HG03025 (cell line): ENCODE measurements at regions not wholly inside any gene's neighbourhood (a gene's known extent, or its start where the extent isn't known, plus 50 kb on each side); places are given as distances from the start of the nearest gene placed in this dataset.

Experiments
- ATAC-seq: cut with Tn5 transposase; IDR thresholded peaks from one replicate; pipeline ENCODE4 v1.9.1; 2021; ENCODE audit warnings: mild to moderate bottlenecking, moderate library complexity; ENCODE audit not compliant: unreplicated experiment, low FRiP score

GRCh38 chr14:87203346-87203745, 789.6 kb downstream of the GALC start:
- ATAC-seq, result no peak

DNA sequence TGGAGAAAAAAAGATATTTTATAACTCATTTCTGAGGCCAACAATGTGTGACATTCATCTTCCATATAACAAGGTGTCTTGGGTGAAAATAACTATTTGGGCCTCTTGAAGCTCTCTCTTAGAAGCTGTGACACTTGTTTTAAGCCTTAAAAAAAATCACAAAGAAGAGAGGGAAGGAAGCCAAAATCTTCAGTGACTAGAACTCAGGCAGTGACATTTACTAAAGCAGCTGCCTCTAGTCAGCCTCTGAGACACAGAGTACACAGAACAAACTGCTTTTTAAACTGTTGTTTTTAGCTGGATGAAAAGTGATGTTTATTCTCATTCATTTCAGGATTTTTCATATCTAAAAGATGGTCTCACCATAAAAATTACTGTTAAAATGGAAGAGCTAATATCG, 793.6 kb downstream of the GALC start:
- no peak for ATAC-seq

GRCh38 chr14:87196436-87196835, 796.5 kb downstream of the GALC start:
- ATAC-seq, result no peak

- ATAC-seq, result no peak
Observed at GRCh38 chr14:87187786-87188185, 805.2 kb downstream of the GALC start.

DNA sequence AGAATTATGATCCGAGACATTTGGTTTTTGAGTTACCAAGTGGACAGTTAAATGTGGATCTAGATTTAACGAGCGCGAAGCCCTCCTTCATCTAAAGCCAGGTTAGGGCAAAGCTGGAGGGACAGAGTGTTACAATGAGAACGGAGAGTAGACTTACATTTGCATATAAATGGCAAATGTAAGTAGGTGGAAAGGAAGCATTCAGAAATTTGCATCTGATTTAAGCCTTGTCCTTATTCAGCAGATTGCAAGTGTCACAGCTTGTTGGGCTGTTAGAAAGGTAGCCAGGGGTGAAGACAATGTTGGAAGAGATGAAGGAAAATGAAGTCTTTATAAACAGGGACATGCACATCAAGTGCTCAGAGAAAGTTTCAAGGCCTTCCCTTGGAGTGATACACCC, 806.2 kb downstream of the GALC start:
- ATAC-seq, result no peak

GRCh38 chr14:87185961-87186560, 806.9 kb downstream of the GALC start:
- no peak for ATAC-seq

GRCh38 chr14:87184180-87184579, 808.8 kb downstream of the GALC start:
- no peak for ATAC-seq

DNA sequence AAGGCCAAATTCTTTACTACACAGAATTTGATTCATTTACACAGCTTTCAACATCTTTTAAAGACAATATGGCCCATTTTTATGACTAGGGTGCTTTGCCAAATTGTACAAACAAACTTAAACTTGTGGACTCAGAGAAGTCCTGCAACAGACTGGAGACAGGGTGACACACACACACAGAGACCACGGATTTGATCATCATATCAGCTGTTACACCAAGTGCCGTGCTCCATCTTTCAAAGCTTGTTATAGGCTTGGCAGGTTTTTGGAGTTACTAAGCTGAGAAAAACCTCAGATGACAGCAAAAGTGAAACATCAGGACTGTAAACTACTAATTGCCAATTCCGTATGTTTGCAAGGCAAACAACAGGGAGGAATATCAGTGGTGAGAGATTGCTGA, 811.7 kb downstream of the GALC start:
- no peak for ATAC-seq

DNA sequence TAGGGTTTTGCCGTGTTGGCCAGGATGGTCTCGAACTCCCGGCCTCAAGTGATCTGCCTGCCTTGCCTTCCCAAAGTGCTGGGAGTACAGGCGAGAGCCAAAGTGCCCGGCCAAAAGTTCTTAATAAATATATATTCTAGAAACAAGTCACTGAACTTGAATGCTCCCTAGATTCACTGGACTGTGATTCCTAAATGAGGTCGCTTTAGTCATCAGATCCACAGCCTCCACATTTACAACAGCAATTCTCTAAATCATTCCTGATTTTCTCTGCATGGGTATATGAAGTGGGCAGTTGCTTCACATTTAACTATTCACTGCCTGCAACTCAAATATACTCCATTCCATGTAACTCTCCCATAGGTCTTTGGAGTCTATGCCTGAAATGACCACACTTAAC, 813.0 kb downstream of the GALC start:
- ATAC-seq, result no peak

DNA sequence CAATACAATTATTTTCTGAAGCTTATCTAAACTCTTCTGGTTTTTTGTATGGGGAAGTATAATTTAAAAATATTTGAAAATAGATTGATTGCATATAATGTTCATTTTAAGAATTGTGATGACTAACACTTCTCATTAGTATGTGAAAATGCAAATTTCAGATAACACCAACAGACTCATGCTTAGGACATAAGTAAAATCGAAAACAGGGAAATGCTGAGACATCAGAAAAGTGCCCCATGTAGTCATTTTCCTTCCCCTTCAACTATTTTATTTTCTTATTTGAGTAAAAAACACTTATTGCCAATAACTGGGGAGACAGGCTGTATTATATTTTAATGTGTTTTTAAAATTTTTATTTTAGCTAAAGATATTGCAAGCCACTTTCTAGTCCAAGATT, 814.7 kb downstream of the GALC start:
- ATAC-seq, result no peak

DNA sequence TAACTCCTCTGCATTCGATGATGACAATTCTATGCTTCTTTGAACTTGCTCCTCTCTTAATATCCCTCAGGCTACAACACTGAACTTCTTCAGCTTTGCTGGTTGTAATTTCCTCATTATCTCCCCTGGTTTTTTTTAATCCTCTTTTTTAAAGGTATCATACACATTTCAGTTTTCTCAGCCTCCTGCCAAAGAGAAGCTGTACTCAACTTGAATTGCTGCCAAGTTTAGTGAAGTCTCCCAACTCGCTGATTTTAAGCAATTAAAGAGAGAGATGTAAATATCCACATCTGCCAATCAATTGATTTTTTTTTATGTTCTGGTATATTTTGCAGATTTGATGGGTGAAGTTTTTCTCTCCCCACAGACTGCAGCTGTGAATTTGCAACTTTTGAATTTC, 817.8 kb downstream of the GALC start:
- ATAC-seq, result no peak

- ATAC-seq, result no peak
Observed at GRCh38 chr14:87171141-87171540, 821.8 kb downstream of the GALC start.

DNA sequence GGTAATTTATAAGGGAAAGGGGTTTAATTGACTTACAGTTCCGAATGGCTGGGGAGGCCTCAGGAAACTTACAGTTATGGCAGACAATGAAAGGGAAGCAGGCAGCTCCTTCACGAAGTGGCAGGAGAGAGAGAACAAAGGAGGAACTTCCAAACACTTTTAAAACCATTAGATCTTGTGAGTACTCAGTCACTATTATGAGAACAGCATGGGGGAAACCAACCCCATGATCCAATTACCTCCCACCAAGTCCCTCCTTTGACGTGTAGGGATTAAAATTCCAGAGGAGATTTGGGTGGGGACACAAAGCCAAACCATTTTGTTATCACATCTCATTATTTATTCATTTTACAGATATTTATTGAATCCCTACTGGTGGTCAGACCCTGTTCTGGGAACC, 822.8 kb downstream of the GALC start:
- ATAC-seq, result no peak

DNA sequence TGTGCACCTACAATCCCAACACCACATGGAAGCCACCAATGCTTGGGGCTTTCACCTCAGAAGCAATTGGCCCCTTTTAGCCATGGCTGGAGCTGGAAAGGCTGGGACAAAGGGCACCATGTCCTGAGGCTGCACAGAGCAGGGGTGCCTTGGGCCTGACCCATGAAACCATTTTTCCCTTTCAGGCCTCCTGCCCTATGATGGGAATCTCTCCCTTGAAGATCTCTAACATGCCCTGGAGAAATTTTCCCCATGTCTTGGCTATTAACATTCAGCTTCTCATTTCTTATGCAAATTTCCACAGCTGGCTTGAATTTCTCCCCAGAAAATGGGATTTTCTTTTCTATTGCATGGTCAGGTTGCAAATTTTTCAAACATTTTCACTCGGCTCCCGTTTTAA, 823.6 kb downstream of the GALC start:
- ATAC-seq, result no peak

GRCh38 chr14:87161502-87161901, 831.5 kb downstream of the GALC start:
- ATAC-seq, result no peak

DNA sequence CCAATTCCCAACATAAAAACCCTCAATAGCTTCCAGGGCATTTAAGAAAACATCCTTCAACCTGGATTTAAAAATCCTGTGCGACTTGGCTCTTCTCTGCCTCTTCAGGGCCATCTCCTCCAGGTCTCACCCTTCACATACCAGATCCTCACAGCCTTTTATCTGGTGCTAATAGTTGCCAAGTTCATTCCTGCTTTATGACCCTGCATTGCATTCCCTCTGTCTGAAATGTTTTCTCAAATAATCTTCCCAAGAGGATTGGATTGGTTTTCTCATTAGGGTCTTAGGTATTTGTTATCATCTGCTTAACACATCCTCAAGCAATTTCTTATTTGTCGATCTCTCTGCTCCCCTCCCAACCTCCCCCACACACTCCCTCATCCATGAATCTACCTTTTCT, 832.0 kb downstream of the GALC start:
- no peak for ATAC-seq

DNA sequence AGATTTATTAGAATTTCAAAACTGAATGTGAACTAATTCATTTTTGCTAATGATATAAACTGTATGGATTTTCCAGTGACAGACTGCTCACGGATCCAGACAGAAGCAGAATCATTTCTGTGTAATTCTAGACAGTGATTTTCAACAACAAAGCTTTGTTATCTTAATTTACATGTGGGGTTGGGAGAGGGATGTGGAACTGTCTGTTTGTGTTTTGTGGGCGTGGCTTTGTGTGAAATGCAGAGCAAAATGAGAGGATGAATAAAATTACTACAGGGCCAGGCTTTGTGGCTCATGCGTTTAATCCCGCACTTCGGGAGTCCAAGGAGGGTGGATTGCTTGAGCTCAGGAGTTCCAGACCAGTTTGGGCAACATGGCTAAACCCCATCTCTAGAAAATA, 834.7 kb downstream of the GALC start:
- ATAC-seq, result no peak

GRCh38 chr14:87156878-87157277, 836.1 kb downstream of the GALC start:
- ATAC-seq, result no peak

DNA sequence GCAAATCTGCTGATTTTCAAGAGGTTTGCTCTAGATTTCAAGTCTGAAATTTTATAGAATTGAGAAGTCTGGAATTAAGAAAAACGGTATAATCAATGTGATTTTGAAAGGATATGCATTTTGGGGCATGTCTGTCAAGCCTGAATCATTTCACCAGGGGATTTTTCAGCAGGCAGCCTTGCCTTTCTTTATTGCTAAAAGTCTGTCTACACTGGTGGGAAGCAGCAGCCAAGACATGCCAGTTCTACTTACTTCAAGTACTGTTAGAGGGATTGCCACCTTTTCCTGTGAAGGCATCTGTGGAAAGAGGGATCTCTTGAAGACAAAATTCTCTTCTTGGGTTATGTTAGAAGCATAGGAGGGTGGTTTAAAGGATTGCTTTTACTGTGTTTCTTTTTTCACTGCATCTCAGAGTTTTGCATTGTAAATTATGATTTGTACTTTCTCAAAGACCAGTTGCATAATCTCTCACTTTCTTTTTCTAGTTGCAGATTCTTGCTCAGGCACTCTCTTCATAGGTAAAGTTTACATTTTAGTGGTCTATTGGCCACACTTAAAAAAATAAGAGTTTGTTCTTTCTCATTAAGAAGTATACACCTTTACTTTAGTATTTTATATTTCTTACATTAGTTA, 837.0 kb downstream of the GALC start:
- ATAC-seq, result no peak

- no peak for ATAC-seq
Observed at GRCh38 chr14:87153901-87154300, 839.1 kb downstream of the GALC start.

- no peak for ATAC-seq
Observed at GRCh38 chr14:87153391-87153790, 839.6 kb downstream of the GALC start.

DNA sequence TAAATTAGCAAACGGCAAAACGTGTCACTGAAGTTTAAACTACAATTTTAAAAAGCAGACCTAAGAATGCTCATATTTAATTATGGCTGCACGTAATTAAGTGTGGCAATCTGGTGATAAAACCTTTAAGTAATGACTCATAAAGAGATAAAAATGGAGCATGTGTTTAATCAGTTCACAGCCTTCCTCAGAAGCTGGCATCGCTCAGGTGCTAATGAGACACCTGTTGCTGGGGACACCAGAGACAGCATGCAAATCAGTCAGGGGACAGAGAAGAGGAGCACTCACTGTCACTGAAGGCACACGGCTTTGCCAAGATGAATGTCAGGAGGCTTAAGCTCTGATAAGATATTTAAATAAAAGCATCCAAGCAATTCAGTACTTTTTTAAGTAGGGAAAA, 840.3 kb downstream of the GALC start:
- no peak for ATAC-seq
